ENCODE measurements at regions not wholly inside any gene's neighbourhood (a gene's known extent, or its start where the extent isn't known, plus 50 kb on each side); places are given as distances from the start of the nearest gene placed in this dataset.

DNA sequence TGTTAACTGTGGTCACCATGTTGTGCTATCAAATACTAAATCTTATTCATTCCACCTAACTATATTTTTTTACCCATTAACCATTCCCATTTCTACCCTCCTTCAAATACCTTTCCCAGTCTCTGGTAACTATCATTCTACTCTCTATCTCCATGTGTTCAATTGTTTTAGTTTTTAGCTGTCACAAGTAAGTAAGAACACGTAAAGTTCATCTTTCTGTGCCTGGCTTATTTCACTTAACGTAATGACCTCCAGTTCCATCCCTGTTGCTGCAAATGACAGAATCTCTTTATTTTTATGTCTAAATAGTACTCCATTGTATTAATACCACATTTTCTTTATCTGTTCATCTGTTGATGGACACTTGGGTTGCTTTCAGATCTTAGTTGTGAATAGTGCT lies 485.1 kb upstream of the CD180 start:
- H3K9me3 ChIP-seq = no peaks in the 10 kb centered on the region
- no peaks in the 10 kb centered on the region for H3K27me3 ChIP-seq
- H3K4me1 ChIP-seq = peaks cover 0 to 6% (median 0%) of the 10 kb centered on the region in 4 donors
- intact Hi-C loops (cut with DNase I; ENCODE audit: low total_unique reads) = no loop called here
- DNase-seq = no peak
- H3K36me3 ChIP-seq = no peaks in the 10 kb centered on the region
- 94 to 98% (median 95%) methylated on average over 2 of the region's 2 CpGs for WGBS, 5 donors
- no peak overlapping the region for H3K27ac ChIP-seq
- H3K4me3 ChIP-seq = no peak overlapping the region
- TF ChIP-seq, protein P1, sequence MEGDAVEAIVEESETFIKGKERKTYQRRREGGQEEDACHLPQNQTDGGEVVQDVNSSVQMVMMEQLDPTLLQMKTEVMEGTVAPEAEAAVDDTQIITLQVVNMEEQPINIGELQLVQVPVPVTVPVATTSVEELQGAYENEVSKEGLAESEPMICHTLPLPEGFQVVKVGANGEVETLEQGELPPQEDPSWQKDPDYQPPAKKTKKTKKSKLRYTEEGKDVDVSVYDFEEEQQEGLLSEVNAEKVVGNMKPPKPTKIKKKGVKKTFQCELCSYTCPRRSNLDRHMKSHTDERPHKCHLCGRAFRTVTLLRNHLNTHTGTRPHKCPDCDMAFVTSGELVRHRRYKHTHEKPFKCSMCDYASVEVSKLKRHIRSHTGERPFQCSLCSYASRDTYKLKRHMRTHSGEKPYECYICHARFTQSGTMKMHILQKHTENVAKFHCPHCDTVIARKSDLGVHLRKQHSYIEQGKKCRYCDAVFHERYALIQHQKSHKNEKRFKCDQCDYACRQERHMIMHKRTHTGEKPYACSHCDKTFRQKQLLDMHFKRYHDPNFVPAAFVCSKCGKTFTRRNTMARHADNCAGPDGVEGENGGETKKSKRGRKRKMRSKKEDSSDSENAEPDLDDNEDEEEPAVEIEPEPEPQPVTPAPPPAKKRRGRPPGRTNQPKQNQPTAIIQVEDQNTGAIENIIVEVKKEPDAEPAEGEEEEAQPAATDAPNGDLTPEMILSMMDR (IDR thresholded peaks at IDR 0.05) = no peak
- TF ChIP-seq EP300 (IDR thresholded peaks at IDR 0.05) (no peak), POLR2AphosphoS5 (IDR thresholded peaks at IDR 0.05) (no peak), POLR2A (IDR thresholded peaks at IDR 0.05) (no peak)

DNA sequence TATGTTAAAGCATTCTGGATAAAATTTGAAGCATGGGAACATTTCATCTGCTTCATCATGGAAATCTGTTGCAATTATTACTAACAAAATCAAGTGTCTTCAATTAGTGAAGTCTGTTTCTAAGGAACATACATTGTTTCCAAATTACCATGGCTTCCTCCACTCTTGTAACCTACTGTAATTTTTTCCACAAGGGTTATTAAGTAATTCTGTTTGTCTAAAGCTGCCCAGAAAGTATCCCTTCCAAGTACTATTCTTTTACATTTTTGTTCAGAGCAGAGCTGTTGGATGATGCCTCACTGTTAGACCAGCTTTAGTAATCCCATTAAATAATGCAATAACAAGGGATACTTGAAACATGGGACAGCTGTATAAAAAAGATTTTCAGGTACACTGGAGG lies 483.5 kb upstream of the CD180 start:
- TF ChIP-seq POLR2AphosphoS5 (IDR thresholded peaks at IDR 0.05) = no peak
- TF ChIP-seq POLR2A (IDR thresholded peaks at IDR 0.05) = no peak
- TF ChIP-seq, protein P1 (IDR thresholded peaks at IDR 0.05) = no peak
- no peak for TF ChIP-seq EP300 (IDR thresholded peaks at IDR 0.05)
- no peaks in the 10 kb centered on the region for H3K27me3 ChIP-seq
- intact Hi-C loops (cut with DNase I; ENCODE audit: low total_unique reads) = no loop called here
- peak in 1 of 2 donors; percentile 19 for DNase-seq
- no peak overlapping the region for H3K4me3 ChIP-seq
- no peaks in the 10 kb centered on the region for H3K36me3 ChIP-seq
- H3K4me1 ChIP-seq = peaks cover 0 to 6% (median 0%) of the 10 kb centered on the region in 4 donors
- H3K9me3 ChIP-seq = no peaks in the 10 kb centered on the region
- no peak overlapping the region for H3K27ac ChIP-seq

DNA sequence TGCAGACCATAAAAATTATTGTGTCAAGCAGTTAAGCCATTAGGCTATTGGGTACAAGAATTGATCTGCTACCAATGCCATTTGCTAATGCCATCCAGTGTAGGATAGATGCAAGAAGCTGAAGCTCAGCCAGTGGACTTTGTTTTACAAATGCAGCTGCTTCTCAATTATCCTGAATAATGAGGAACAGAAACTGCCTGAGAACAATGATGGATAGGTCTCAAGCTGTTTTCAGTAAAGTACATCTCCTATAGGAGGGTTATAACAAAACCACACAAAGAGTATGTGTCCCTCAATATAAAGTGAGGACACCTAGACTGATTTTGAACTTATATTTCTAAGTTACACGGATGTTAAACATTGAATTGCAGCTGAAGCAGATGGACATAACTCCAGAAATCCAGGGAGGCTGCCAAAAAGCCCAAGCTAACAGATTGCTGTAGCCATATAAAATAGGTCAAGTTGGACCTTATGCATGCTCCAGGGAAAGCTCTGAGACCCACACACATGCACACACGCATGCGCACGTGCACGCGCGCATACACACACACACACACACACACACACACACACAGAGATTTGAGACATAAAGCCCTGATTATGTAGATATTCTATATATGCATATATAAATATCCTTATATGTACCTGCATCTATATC lies 482.7 kb upstream of the CD180 start:
- WGBS, 5 donors = 69 to 95% (median 89%) methylated on average over 7 of the region's 7 CpGs
- Histone ChIP-seq H3K9me3 (no peaks in the 10 kb centered on the region), H3K36me3 (no peaks in the 10 kb centered on the region), H3K27me3 (no peaks in the 10 kb centered on the region), H3K4me3 (no peak overlapping the region), H3K27ac (no peak overlapping the region), H3K4me1 (peaks cover 0 to 6% (median 0%) of the 10 kb centered on the region in 4 donors)
- DNase-seq = no peak
- intact Hi-C loops (cut with DNase I; ENCODE audit: low total_unique reads) = no loop called here
- TF ChIP-seq POLR2AphosphoS5 (IDR thresholded peaks at IDR 0.05) = no peak
- TF ChIP-seq, protein P1 (IDR thresholded peaks at IDR 0.05) = no peak
- no peak for TF ChIP-seq POLR2A (IDR thresholded peaks at IDR 0.05)
- TF ChIP-seq EP300 (IDR thresholded peaks at IDR 0.05) = no peak

DNA sequence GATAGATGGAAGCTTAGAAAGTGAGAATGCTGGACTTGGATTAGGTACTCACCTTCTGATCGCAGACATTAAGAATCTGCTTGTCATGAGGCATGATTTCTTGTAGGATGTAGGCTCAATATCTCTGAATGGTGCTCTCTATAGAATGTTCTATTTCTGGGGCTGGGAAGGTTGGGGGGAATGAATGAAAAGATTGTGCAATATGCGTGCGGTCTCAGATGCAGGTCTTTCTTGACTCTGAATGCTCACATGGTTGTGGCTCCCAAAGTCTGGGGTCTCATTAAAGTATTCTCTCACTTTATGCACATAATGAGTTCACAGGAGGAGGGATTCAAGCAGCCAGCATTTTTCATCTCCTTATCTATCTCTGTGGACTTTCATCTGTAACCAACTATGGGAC lies 482.0 kb upstream of the CD180 start:
- H3K27ac ChIP-seq = no peak overlapping the region
- no peak overlapping the region for H3K4me3 ChIP-seq
- no peaks in the 10 kb centered on the region for H3K27me3 ChIP-seq
- intact Hi-C loops (cut with DNase I; ENCODE audit: low total_unique reads) = no loop called here
- no peak for TF ChIP-seq POLR2A (IDR thresholded peaks at IDR 0.05)
- TF ChIP-seq, protein P1 (IDR thresholded peaks at IDR 0.05) = no peak
- no peak for TF ChIP-seq POLR2AphosphoS5 (IDR thresholded peaks at IDR 0.05)
- TF ChIP-seq EP300 (IDR thresholded peaks at IDR 0.05) = no peak
- H3K36me3 ChIP-seq = no peaks in the 10 kb centered on the region
- 82 to 99% (median 93%) methylated on average over 3 of the region's 3 CpGs for WGBS, 5 donors
- H3K4me1 ChIP-seq = peaks cover 0 to 6% (median 0%) of the 10 kb centered on the region in 4 donors
- DNase-seq = no peak
- no peaks in the 10 kb centered on the region for H3K9me3 ChIP-seq

Measured in stomach (tissue), 8 donors.